HT1080 (cell line): ENCODE measurements at regions not wholly inside any gene's neighbourhood (a gene's known extent, or its start where the extent isn't known, plus 50 kb on each side); places are given as distances from the start of the nearest gene placed in this dataset.

Source experiments
- DNase-seq: peaks from one replicate; pipeline ENCODE4 v3.0.0-alpha.2; 2015; ENCODE audit warnings: low read depth

GRCh38 chr15:94893091-94893490 lies 661.7 kb downstream of the MCTP2 start:
- DNase-seq: no peak

- no peak for DNase-seq
Observed at GRCh38 chr15:94894056-94894455, 662.7 kb downstream of the MCTP2 start.

DNA sequence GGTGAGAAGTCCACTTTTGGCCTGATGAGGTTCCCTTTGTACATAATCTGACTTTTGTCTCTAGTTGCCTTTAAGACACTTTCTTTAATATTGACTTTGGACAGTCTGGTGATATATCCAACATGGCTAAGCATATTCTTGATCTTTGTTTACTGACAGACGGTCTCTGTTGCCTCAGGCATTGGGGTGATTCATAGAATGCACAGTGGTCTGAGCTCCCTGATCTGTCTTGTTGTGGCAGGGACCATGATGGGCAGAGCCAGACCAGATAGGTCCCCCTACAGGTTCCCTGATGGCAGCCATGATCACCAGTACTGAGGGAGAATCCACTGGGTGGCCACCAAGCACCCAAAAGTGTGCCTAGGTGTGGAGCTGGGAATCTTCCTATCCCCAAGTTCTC lies 678.1 kb downstream of the MCTP2 start:
- no peak for DNase-seq

- peak; percentile 73 for DNase-seq
Observed at GRCh38 chr15:94910166-94910565, 678.8 kb downstream of the MCTP2 start.

GRCh38 chr15:94912760-94913159 lies 681.4 kb downstream of the MCTP2 start:
- no peak for DNase-seq

GRCh38 chr15:94917068-94917467 lies 685.7 kb downstream of the MCTP2 start:
- DNase-seq: no peak

GRCh38 chr15:94921936-94922335 lies 690.6 kb downstream of the MCTP2 start:
- no peak for DNase-seq

GRCh38 chr15:94924057-94924456 lies 692.7 kb downstream of the MCTP2 start:
- DNase-seq: no peak

GRCh38 chr15:94924971-94925598 lies 693.7 kb downstream of the MCTP2 start:
- DNase-seq: no peak

DNA sequence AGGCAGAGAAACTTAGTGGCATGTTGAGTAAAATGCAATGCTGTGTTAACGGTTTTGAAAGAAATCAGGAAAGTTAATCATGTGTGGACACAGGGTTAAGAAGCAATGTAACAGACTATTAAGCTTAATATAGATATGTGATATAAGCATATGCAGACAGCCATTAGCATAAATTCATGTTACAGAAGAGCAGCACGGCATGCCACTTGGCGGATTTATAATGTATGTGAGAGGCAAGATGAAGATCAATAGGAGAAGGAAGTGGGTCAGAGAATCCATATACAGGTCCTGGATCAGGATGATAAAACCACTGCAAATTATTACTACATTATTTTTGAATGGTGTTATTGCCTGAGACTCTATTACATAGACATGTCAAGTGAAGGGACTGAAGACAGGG lies 694.3 kb downstream of the MCTP2 start:
- no peak for DNase-seq

- no peak for DNase-seq
Observed at GRCh38 chr15:94927003-94927402, 695.6 kb downstream of the MCTP2 start.

DNA sequence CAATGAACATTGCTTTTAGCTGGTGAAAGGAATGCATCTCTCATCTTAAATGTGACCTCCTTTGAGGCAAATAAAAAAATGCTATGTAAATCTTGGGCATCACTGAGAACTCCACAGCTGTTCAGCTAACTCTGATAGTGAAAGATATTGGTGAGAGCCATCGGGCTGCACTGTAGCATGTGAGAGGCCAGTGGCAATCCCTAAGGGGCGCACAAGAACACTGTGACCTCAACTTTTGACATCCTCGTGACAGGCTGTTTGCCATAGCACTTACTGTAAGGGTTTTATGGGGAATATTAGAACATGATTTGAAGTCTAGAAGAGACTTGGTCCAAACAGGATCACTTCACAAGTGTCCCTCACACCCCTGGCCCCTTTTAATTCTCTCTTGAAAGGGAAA lies 697.9 kb downstream of the MCTP2 start:
- no peak for DNase-seq

GRCh38 chr15:94930441-94930840 lies 699.1 kb downstream of the MCTP2 start:
- no peak for DNase-seq

DNA sequence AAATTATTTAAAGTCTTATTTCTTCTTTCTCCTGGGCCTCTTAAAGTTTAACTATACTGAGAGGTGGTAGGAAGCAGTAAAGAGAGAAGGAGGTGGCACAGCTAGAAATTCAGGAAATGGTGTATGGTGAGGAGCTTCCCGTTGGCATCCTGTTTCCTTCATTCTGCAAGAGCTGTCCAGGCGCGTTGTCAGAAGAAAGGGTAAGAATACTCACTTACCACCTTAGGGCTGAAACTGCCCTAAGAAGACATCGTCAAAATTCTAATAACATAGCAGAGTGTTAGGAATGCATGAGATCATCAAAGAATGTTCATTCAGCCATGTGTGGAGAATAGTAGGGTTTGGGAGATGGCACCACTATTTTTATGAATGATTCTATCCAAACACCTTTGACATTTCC lies 699.6 kb downstream of the MCTP2 start:
- DNase-seq: no peak

GRCh38 chr15:94934440-94934839 lies 703.1 kb downstream of the MCTP2 start:
- no peak for DNase-seq

- DNase-seq: no peak
Observed at GRCh38 chr15:94937242-94937641, 705.9 kb downstream of the MCTP2 start.

- no peak for DNase-seq
Observed at GRCh38 chr15:94943888-94944287, 712.5 kb downstream of the MCTP2 start.

DNA sequence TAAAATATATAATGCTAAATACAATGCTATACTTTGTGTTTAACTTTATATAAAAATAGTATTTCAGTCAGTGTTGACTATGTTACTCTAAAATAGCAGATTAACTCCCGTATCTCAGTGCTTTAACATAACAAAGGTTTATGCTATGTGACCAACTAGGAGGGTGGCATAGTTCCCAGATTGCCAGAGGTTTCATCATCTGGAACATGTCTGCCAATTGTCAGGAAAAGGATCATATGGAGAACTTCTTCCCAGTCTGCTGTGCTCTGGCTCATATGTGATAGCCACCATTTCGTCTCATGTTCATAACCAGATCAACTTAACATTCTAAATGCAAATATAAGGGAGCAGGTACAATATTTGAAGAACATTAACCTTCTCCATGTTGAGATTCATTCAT lies 720.2 kb downstream of the MCTP2 start:
- DNase-seq: no peak

DNA sequence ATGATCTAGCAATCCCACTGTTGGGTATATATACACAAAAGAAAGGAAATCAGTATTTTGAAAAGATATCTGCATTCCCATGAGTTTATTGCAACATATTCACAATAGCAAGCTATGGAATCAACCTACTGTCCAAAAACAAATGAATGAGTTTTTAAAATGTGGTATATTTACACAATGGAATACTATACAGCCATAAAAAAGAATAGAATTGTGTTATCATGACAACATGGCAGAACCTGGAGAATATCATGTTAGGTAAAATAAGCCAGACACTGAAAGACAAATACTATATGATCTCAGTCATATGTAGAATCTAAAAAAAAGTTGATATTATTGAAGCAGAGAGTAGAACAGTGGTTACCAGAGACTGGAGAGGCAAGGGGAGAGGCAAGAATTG lies 732.6 kb downstream of the MCTP2 start:
- DNase-seq: no peak

DNA sequence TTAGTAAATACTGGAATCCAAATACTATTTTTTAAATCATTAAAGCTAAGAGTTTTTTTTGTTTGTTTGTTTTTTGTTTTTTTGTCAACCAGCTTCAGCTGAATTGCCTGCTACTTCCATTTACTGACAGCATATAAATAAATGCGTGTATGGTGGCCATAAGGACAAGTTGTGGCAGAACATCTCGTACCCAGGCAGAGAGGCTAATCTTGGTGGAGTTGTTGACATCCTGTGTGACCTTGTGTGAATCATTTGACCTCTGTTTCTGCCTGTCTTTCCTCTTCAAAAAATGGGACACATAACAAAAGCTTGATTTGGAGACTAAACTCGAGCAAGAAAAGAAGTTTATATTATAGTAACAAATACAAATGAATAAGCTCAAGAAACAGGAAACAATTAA lies 734.2 kb downstream of the MCTP2 start:
- DNase-seq: peak; percentile 20

GRCh38 chr15:94968133-94968532 lies 736.8 kb downstream of the MCTP2 start:
- DNase-seq: no peak

- DNase-seq: no peak
Observed at GRCh38 chr15:94970096-94970495, 738.7 kb downstream of the MCTP2 start.

DNA sequence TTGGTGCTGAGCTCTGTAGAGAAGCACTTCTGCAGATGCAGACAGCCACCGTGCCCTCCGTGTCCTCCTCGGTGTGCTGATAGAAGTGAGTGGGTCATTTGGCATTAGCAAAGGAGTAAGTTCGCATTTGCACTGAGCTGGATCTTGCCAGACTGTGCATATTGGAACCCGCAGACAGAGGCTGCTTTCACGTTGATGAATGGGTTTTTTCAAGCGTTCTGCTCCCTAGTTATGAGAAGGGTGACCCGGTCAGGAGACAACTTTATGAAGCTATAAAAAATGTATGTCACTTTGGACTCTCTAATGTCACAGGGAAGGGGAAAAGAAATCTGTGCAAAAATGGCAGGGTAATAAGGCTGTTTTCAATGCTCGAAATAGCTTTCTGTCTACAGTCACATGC lies 739.4 kb downstream of the MCTP2 start:
- DNase-seq: no peak

- peak; percentile 53 for DNase-seq
Observed at GRCh38 chr15:94972314-94972713, 741.0 kb downstream of the MCTP2 start.
